Keratinocyte (primary cell): ENCODE measurements at regions not wholly inside any gene's neighbourhood (a gene's known extent, or its start where the extent isn't known, plus 50 kb on each side); places are given as distances from the start of the nearest gene placed in this dataset.

ENCODE experiments used
- DNase-seq: peaks from one replicate; pipeline ENCODE4 v3.0.0-alpha.2; 2011; ENCODE audit warnings: low read depth, missing footprints, low spot score
- FAIRE-seq: peaks from 2 replicates; lab custom pipeline; 2011; peaks lifted over from hg19 to GRCh38; lab: Jason Lieb, UNC
- H2AFZ ChIP-seq: 2 replicates; pipeline ENCODE4 v1.6.0; 2012; ENCODE audit warnings: low read length, control low read depth, inconsistent platforms; ENCODE audit not compliant: control insufficient read depth
- H3K27ac ChIP-seq: 2 replicates; pipeline ENCODE4 v1.5.1; 2011; ENCODE audit warnings: low read length; ENCODE audit not compliant: control insufficient read depth, insufficient read depth
- H3K27me3 ChIP-seq: 3 replicates; pipeline ENCODE4 v1.6.0; 2011; ENCODE audit warnings: low read length; ENCODE audit not compliant: control insufficient read depth, insufficient read depth; ENCODE audit errors: extremely low read depth
- H3K36me3 ChIP-seq, 2 experiments: 2 replicates in 1 of 2; 3 replicates in 1 of 2; pipeline ENCODE4 v1.5.1; 2011; ENCODE audit warnings: low read length in 2 of 2, mild to moderate bottlenecking in 1 of 2; ENCODE audit not compliant: control insufficient read depth in 2 of 2, insufficient read depth in 2 of 2; ENCODE audit errors: extremely low read depth in 1 of 2
- H3K4me1 ChIP-seq: 3 replicates; pipeline ENCODE4 v1.5.1; 2011; ENCODE audit warnings: low read length; ENCODE audit not compliant: control insufficient read depth, insufficient read depth; ENCODE audit errors: extremely low read depth
- H3K4me2 ChIP-seq: 3 replicates; pipeline ENCODE4 v1.6.0; 2011; ENCODE audit warnings: low read depth, low read length; ENCODE audit not compliant: control insufficient read depth, insufficient read depth; ENCODE audit errors: extremely low read depth
- H3K4me3 ChIP-seq, 3 experiments: fragments of 200-600 bp in 1 of 3; sonication (generic) in 1 of 3; 2 replicates in 2 of 3; 3 replicates in 1 of 3; pipeline ENCODE4 v1.5.1; 2011 to 2016; ENCODE audit warnings: low read length in 3 of 3, mild to moderate bottlenecking in 3 of 3, control low read depth in 2 of 3, inconsistent platforms in 1 of 3, low read depth in 1 of 3, mixed read lengths in 1 of 3, mixed run types in 1 of 3, moderate library complexity in 1 of 3; ENCODE audit not compliant: control insufficient read depth in 2 of 3, insufficient read depth in 2 of 3; ENCODE audit errors: extremely low read depth in 1 of 3
- H3K79me2 ChIP-seq: 2 replicates; pipeline ENCODE4 v1.6.0; 2012; ENCODE audit warnings: low read length; ENCODE audit not compliant: control insufficient read depth, insufficient read depth
- H3K9ac ChIP-seq: 3 replicates; pipeline ENCODE4 v1.6.0; 2011; ENCODE audit warnings: low read length; ENCODE audit not compliant: control insufficient read depth, insufficient read depth; ENCODE audit errors: extremely low read depth
- H3K9me1 ChIP-seq: 3 replicates; pipeline ENCODE4 v1.6.0; 2011; ENCODE audit warnings: low read length; ENCODE audit not compliant: control insufficient read depth, insufficient read depth; ENCODE audit errors: extremely low read depth
- H3K9me3 ChIP-seq: 2 replicates; pipeline ENCODE4 v1.5.1; 2012; ENCODE audit warnings: low read depth, low read length; ENCODE audit not compliant: control insufficient read depth
- H4K20me1 ChIP-seq: 3 replicates; pipeline ENCODE4 v1.6.0; 2011; ENCODE audit warnings: low read length; ENCODE audit not compliant: control insufficient read depth, insufficient read depth; ENCODE audit errors: extremely low read depth
- CTCF ChIP-seq, 3 experiments: IDR thresholded peaks in 1 of 3; conservative IDR thresholded peaks in 1 of 3; optimal IDR thresholded peaks in 1 of 3; 2 replicates in 2 of 3; 3 replicates in 1 of 3; pipeline versions ENCODE3 to v1.5.1; 2011; ENCODE audit warnings: low read length in 3 of 3, mild to moderate bottlenecking in 3 of 3, moderate library complexity in 2 of 3, control low read depth in 1 of 3, inconsistent platforms in 1 of 3; ENCODE audit not compliant: insufficient read depth in 2 of 3; ENCODE audit errors: extremely low read depth in 1 of 3
- EZH2 ChIP-seq: IDR thresholded peaks from one replicate; pipeline ENCODE4 v1.6.1; 2012; ENCODE audit warnings: inconsistent platforms, mild to moderate bottlenecking, low read length, moderate library complexity
- dilution Hi-C: fragments of 300-500 bp; cut with MboI; formaldehyde crosslinking; loops from one replicate; pipeline ENCODE4 v1.7.0; 2020; ENCODE audit warnings: low sequenced_read_pairs; ENCODE audit not compliant: extremely low pct_ligation_motif_present

- no peaks in the 10 kb centered on the region for H3K36me3 ChIP-seq
- no peaks in the 10 kb centered on the region for H3K4me1 ChIP-seq
- no peak overlapping the region for H3K9ac ChIP-seq
- TF ChIP-seq EZH2 (no peak), CTCF (optimal IDR thresholded peaks at IDR 0.05 in 1 of 3, IDR thresholded peaks at IDR 0.05 in 1 of 3, conservative IDR thresholded peaks at IDR 0.05 in 1 of 3; ENCODE audit: extremely low read depth in 1 of 3, insufficient read depth in 2 of 3, low read length in 3 of 3) (no peak)
- no peaks in the 10 kb centered on the region for H3K79me2 ChIP-seq
- H3K27ac ChIP-seq = no peak overlapping the region
- H3K4me2 ChIP-seq = no peak overlapping the region
- FAIRE-seq (no peak), DNase-seq (no peak)
- no peaks in the 10 kb centered on the region for H4K20me1 ChIP-seq
- no peak overlapping the region for H2AFZ ChIP-seq
- peaks cover 11% of the 10 kb centered on the region for H3K9me3 ChIP-seq
- dilution Hi-C loops = no loop called here
- H3K27me3 ChIP-seq = no peaks in the 10 kb centered on the region
- no peaks in the 10 kb centered on the region for H3K9me1 ChIP-seq
- H3K4me3 ChIP-seq = no peak overlapping the region
Observed at GRCh38 chr2:5026571-5027234, 665.5 kb upstream of the SOX11 start.

DNA sequence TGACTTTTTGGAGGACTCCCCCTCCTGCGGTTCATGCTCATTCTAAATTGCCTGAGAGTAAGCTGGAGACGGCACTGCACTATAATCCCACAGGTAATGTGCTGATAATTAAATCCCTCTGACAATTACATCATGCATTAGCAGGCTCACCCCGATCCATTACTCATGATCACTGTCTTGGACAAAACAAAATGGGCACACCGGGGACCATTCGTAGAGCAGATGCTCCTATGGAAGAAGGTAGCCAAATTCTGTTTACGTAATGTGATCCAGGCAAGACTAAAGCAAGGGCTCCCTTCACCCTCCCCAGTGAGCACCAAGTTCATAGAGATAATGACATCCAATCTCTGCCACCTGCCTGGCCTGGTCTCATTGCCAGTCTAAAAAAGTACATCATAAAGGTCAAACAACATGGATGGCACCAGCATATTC lies 657.1 kb upstream of the SOX11 start:
- no peak overlapping the region for H3K27ac ChIP-seq
- H3K4me1 ChIP-seq = no peaks in the 10 kb centered on the region
- dilution Hi-C loops = no loop called here
- no peaks in the 10 kb centered on the region for H4K20me1 ChIP-seq
- FAIRE-seq = no peak
- no peak overlapping the region for H2AFZ ChIP-seq
- no peak overlapping the region for H3K4me3 ChIP-seq
- H3K9ac ChIP-seq = no peak overlapping the region
- H3K27me3 ChIP-seq = no peaks in the 10 kb centered on the region
- DNase-seq = no peak
- no peaks in the 10 kb centered on the region for H3K36me3 ChIP-seq
- TF ChIP-seq CTCF (optimal IDR thresholded peaks at IDR 0.05 in 1 of 3, IDR thresholded peaks at IDR 0.05 in 1 of 3, conservative IDR thresholded peaks at IDR 0.05 in 1 of 3; ENCODE audit: extremely low read depth in 1 of 3, insufficient read depth in 2 of 3, low read length in 3 of 3) (no peak), EZH2 (no peak)
- H3K4me2 ChIP-seq = no peak overlapping the region
- no peaks in the 10 kb centered on the region for H3K9me1 ChIP-seq
- H3K9me3 ChIP-seq = no peaks in the 10 kb centered on the region
- no peaks in the 10 kb centered on the region for H3K79me2 ChIP-seq
